GM12878 (cell line): ENCODE measurements at regions not wholly inside any gene's neighbourhood (a gene's known extent, or its start where the extent isn't known, plus 50 kb on each side); places are given as distances from the start of the nearest gene placed in this dataset.
A peak's percentile ranks its signal among the peaks of the same experiment; 100 is the strongest.

Experiments
- ATAC-seq: fragments of 200-7000 bp; cut with Tn5 transposase; 3 replicates; pipeline ENCODE4 v1.9.1; 2020; ENCODE audit warnings: mild to moderate bottlenecking, moderate library complexity
- BruUV-seq: library from RNA; stranded (reverse); fragments of 400-500 nt; replicated peaks from 2 replicates; lab custom pipeline; 2021; lab: Mats Ljungman, UMichigan
- CTCF ChIA-PET: fragments of 300-600 bp; sonication (Branson Sonifier 250); formaldehyde crosslinking; extraction: SDS; loops from one replicate; lab custom pipeline; 2021; ENCODE audit warnings: inconsistent platforms; lab: Yijun Ruan, JAX
- POLR2A ChIA-PET: fragments of 350-600 bp; formaldehyde crosslinking; extraction: SDS; loops from one replicate; lab custom pipeline; 2021; ENCODE audit warnings: inconsistent platforms; lab: Charles Lee
- RAD21 ChIA-PET: fragments of 300-600 bp; sonication (Branson Sonifier 250); formaldehyde crosslinking; loops from one replicate; lab custom pipeline; 2023; ENCODE audit warnings: antibody characterized with exemption; ENCODE audit not compliant: unreplicated experiment; lab: Charles Lee
- SMC1A ChIA-PET: fragments of 300-600 bp; sonication (Branson Sonifier 250); formaldehyde crosslinking; loops from one replicate; lab custom pipeline; 2023; ENCODE audit not compliant: unreplicated experiment, uncharacterized antibody; lab: Charles Lee
- DNase-seq: peaks from one replicate; pipeline ENCODE4 v3.0.0-alpha.2; 2011; ENCODE audit warnings: low read depth, low spot score
- FAIRE-seq: peaks from 3 replicates; lab custom pipeline; 2011; peaks lifted over from hg19 to GRCh38; lab: Jason Lieb, UNC
- H2AFZ ChIP-seq: 2 replicates; pipeline ENCODE4 v1.6.0; 2011; ENCODE audit warnings: low read depth, low read length, control low read depth; ENCODE audit not compliant: control insufficient read depth
- H3K27ac ChIP-seq: 2 replicates; pipeline ENCODE4 v1.5.1; 2011; ENCODE audit warnings: control low read depth; ENCODE audit not compliant: control insufficient read depth, insufficient read depth
- H3K27me3 ChIP-seq, 2 experiments: replicated peaks in 1 of 2; 2 replicates each; pipeline versions ENCODE4 v1.6.0 to v1.6.1; 2011; ENCODE audit warnings: low read length in 1 of 2; ENCODE audit not compliant: control insufficient read depth in 2 of 2, insufficient read depth in 2 of 2
- H3K36me3 ChIP-seq, 2 experiments: 2 replicates each; pipeline ENCODE4 v1.5.1; 2011; ENCODE audit warnings: low read length in 1 of 2; ENCODE audit not compliant: control insufficient read depth in 2 of 2, insufficient read depth in 2 of 2
- H3K4me1 ChIP-seq: 2 replicates; pipeline ENCODE4 v1.6.1; 2011; ENCODE audit warnings: mild to moderate bottlenecking, low read length, moderate library complexity, mixed read lengths; ENCODE audit not compliant: control insufficient read depth, insufficient read depth
- H3K4me2 ChIP-seq: 2 replicates; pipeline ENCODE4 v1.6.0; 2011; ENCODE audit warnings: control low read depth; ENCODE audit not compliant: control insufficient read depth, insufficient read depth
- H3K4me3 ChIP-seq: fragments of 200-600 bp; sonication (generic); 2 replicates; pipeline ENCODE4 v1.5.1; 2016
- H3K79me2 ChIP-seq: 2 replicates; pipeline ENCODE4 v1.6.0; 2011; ENCODE audit warnings: low read length; ENCODE audit not compliant: control insufficient read depth, insufficient read depth
- H3K9ac ChIP-seq: 2 replicates; pipeline ENCODE4 v1.8.0; 2011; ENCODE audit warnings: low read length, control low read depth, mixed read lengths; ENCODE audit not compliant: control insufficient read depth, insufficient read depth
- H3K9me3 ChIP-seq: replicated peaks from 3 replicates; pipeline ENCODE4 v1.5.1; 2011; ENCODE audit warnings: mild to moderate bottlenecking, low read length; ENCODE audit not compliant: control insufficient read depth, insufficient read depth
- H4K20me1 ChIP-seq: 2 replicates; pipeline ENCODE4 v1.6.0; 2011; ENCODE audit not compliant: control insufficient read depth, insufficient read depth
- CTCF ChIP-seq, 3 experiments: IDR thresholded peaks in 2 of 3; conservative IDR thresholded peaks in 1 of 3; 2 replicates each; pipeline ENCODE4 v1.5.1; 2011; ENCODE audit warnings: low read depth in 3 of 3, low read length in 3 of 3, mild to moderate bottlenecking in 3 of 3, control low read depth in 2 of 3, moderate library complexity in 2 of 3, inconsistent platforms in 1 of 3, mixed read lengths in 1 of 3; ENCODE audit not compliant: control insufficient read depth in 2 of 3, insufficient read depth in 1 of 3; ENCODE audit errors: extremely low read depth in 1 of 3
- FOXK2 ChIP-seq: fragments of 450-650 bp; IDR thresholded peaks from 2 replicates; pipeline ENCODE4 v1.6.1; 2017; ENCODE audit warnings: mild to moderate bottlenecking, moderate library complexity
- FOXM1 ChIP-seq: IDR thresholded peaks from 2 replicates; pipeline ENCODE4 v1.6.1; 2012; ENCODE audit warnings: low read depth, mild to moderate bottlenecking, inconsistent platforms, low read length, moderate library complexity
- IKZF2 ChIP-seq, 2 experiments: fragments of 450-650 bp; IDR thresholded peaks; 2 replicates each; pipeline ENCODE4 v1.6.1; 2017; ENCODE audit warnings: mild to moderate bottlenecking in 2 of 2, moderate library complexity in 2 of 2
- JUNB ChIP-seq: IDR thresholded peaks from 2 replicates; pipeline ENCODE4 v1.6.1; 2016; ENCODE audit warnings: antibody characterized with exemption, mild to moderate bottlenecking
- POLR2AphosphoS5 ChIP-seq: IDR thresholded peaks from 2 replicates; pipeline ENCODE4 v1.6.1; 2011; ENCODE audit warnings: mild to moderate bottlenecking, low read length, inconsistent platforms
- RAD21 ChIP-seq: IDR thresholded peaks from 2 replicates; pipeline ENCODE4 v1.6.1; 2011; ENCODE audit warnings: mild to moderate bottlenecking, low read depth, low read length, moderate library complexity; ENCODE audit not compliant: insufficient read depth
- RUNX3 ChIP-seq: IDR thresholded peaks from 2 replicates; pipeline ENCODE4 v1.6.1; 2012; ENCODE audit warnings: low read length, inconsistent platforms
- SMAD1 ChIP-seq: fragments of 450-650 bp; IDR thresholded peaks from 2 replicates; pipeline ENCODE4 v1.6.1; 2018; ENCODE audit warnings: mild to moderate bottlenecking, low read depth; ENCODE audit not compliant: partially characterized antibody
- SMC3 ChIP-seq: IDR thresholded peaks from 2 replicates; pipeline ENCODE4 v1.6.1; 2011; ENCODE audit warnings: low read length, improper control_type of control experiment, borderline replicate concordance
- SUPT20H ChIP-seq: IDR thresholded peaks from 2 replicates; pipeline ENCODE4 v1.6.1; 2011; ENCODE audit warnings: low read depth, mild to moderate bottlenecking, low read length, moderate library complexity, borderline replicate concordance; ENCODE audit not compliant: control insufficient read depth
- ZNF24 ChIP-seq: fragments of 450-650 bp; IDR thresholded peaks from 2 replicates; pipeline ENCODE4 v1.6.1; 2017; ENCODE audit warnings: antibody characterized with exemption, mild to moderate bottlenecking
- WGBS: methylation state at CpG from one replicate; pipeline ENCODE4 v1.1.6; 2016; ENCODE audit warnings: low lambda C conversion rate; ENCODE audit not compliant: insufficient replicate concordance, insufficient coverage; ENCODE audit errors: missing lambda C conversion rate; 5-methylcytosine and 5-hydroxymethylcytosine counted together
- in situ Hi-C: fragments of 300-500 bp; cut with MboI; formaldehyde crosslinking; loops from 9 replicates; pipeline ENCODE4 v1.14.3; 2018; ENCODE audit warnings: mixed read lengths
- intact Hi-C: fragments of 100-400 bp; cut with micrococcal nuclease; formaldehyde crosslinking; loops from one replicate; pipeline ENCODE4 v1.14.2; 2022; ENCODE audit not compliant: unreplicated experiment
- TF ChIP-seq, protein P1 (sequence below): IDR thresholded peaks from 2 replicates; pipeline ENCODE4 v1.6.1; 2011; ENCODE audit warnings: borderline replicate concordance, low read depth, mild to moderate bottlenecking, moderate library complexity, mixed read lengths, low read length; ENCODE audit not compliant: insufficient read depth; ENCODE audit errors: extremely low read length

DNA sequence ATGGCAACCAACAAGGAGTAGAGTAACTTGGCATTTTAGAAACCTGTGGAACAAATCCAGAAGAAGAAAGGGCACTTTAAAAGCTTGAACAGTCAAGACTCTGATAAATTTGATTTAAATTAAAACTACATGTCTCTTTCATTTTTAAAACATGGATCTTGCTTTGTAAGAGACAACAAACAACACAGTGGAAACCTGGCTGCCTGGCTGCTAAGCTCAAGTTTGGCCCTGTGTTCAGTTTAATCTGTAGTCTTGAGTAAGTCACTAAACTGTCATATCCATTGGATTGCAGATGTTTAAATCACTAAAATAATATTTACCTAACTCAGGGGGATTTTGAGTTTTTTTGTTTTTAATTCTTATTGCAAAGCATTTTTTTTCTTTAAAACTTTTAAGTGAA, 374.9 kb upstream of the SEMA3D start:
- Histone ChIP-seq H3K79me2 (no peaks in the 10 kb centered on the region), H3K4me2 (no peak overlapping the region), H3K9me3 (no peaks in the 10 kb centered on the region), H3K27ac (no peak overlapping the region), H3K4me1 (no peaks in the 10 kb centered on the region), H3K9ac (no peak overlapping the region), H3K36me3 (no peaks in the 10 kb centered on the region), H4K20me1 (no peaks in the 10 kb centered on the region), H2AFZ (no peak overlapping the region), H3K27me3 (no peaks in the 10 kb centered on the region), H3K4me3 (no peak overlapping the region)
- ATAC-seq (no peak), DNase-seq (no peak), FAIRE-seq (no peak)
- ChIA-PET CTCF (no interaction called here), RAD21 (no interaction called here), SMC1A (no interaction called here), POLR2A (no interaction called here)
- BruUV-seq = no TSS peak
- TF ChIP-seq, protein P1, sequence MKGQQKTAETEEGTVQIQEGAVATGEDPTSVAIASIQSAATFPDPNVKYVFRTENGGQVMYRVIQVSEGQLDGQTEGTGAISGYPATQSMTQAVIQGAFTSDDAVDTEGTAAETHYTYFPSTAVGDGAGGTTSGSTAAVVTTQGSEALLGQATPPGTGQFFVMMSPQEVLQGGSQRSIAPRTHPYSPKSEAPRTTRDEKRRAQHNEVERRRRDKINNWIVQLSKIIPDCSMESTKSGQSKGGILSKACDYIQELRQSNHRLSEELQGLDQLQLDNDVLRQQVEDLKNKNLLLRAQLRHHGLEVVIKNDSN = no peak
- no peak for TF ChIP-seq IKZF2 (IDR thresholded peaks at IDR 0.05)
- no peak for TF ChIP-seq POLR2AphosphoS5
- intact Hi-C loops = no loop called here
- in situ Hi-C loops = loop anchor here (25.0 kb wide), 1 partner anchor 1599 kb away; no protein-coding TSS in a partner anchor

DNA sequence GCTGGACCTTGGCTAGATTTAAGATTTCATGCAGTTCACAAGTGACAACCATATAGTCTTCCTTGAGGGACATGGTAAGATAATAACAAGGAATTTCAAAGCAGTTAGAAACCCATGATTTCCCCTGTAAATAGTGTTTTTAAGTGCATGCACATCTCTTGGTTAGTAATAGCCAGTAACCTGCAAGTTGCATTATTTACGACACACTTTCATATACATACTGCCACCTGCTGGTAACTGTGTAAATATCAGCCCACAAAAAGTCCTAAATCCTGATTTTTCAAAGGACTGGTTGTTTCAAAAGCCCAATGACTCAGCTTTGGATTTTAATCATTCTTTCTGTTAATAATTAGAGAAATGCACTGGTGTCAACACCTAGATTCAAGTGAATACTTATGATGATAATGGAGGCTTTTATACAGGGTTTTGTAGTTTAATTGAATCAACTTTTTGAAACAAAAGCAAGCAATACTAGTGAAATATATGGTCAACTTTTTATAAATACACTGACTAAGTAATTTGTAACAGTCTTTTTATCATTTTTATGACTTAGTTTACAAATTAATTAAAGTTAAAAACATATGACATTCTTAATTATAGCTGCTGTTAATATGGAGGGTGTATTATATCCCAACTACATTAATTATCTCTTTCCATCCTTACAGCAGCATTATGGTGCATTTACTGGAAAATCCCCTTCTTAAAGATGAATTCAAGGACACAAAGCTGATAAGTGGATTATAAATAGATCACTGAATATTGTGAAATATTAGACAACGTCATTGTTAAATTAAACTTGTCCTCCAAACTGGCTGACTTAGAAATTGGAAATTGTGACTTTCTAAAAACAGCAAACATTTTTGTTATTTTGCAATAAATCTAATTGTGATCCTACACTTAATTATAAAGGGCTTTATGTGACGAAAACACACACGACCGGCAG, 367.7 kb upstream of the SEMA3D start:
- ATAC-seq = peak; percentile 74
- Histone ChIP-seq H3K4me1 (no peaks in the 10 kb centered on the region), H3K36me3 (no peaks in the 10 kb centered on the region), H3K27ac (no peak overlapping the region), H3K9ac (no peak overlapping the region), H3K9me3 (no peaks in the 10 kb centered on the region), H2AFZ (no peak overlapping the region), H3K4me2 (no peak overlapping the region), H4K20me1 (no peaks in the 10 kb centered on the region), H3K27me3 (no peaks in the 10 kb centered on the region), H3K79me2 (no peaks in the 10 kb centered on the region), H3K4me3 (no peak overlapping the region)
- TF ChIP-seq FOXK2 (no peak), ZNF24 (no peak), RAD21 (peak; percentile 69), CTCF (IDR thresholded peaks at IDR 0.05 in 2 of 3, conservative IDR thresholded peaks at IDR 0.05 in 1 of 3; ENCODE audit: control insufficient read depth in 2 of 3, extremely low read depth in 1 of 3, insufficient read depth in 1 of 3, low read depth in 3 of 3, low read length in 3 of 3) (peak; percentile 48 to 66 (median 66); a peak in 5 of 6 replicates), JUNB (no peak), SUPT20H (no peak), RUNX3 (0 out of 2 replicates have a peak, but pooled peaks have one; percentile 8), SMC3 (peak; percentile 65; the same call in 1 of the 2 replicates), SMAD1 (no peak), FOXM1 (no peak)
- intact Hi-C loops = loop anchor here (1.0 to 10.0 kb wide), 4 partner anchors 367 to 1580 kb away; partner anchors contain the start of gene SEMA3D
- ChIA-PET CTCF (interaction anchor here (0.9 to 5.7 kb wide), 9 partner anchors 8 to 525 kb away, joined by 3 to 53 read pairs (median 4); no protein-coding TSS in a partner anchor), POLR2A (interaction anchor here (0.6 kb wide), 1 partner anchor 1172 kb away, joined by 4 read pairs; no protein-coding TSS in a partner anchor), SMC1A (interaction anchor here (1.1 kb wide), 1 partner anchor 512 kb away, joined by 9 read pairs; no protein-coding TSS in a partner anchor), RAD21 (interaction anchor here (1.7 to 2.7 kb wide), 2 partner anchors 368 to 513 kb away, joined by 3 to 10 read pairs; partner anchors contain the start of gene SEMA3D)
- in situ Hi-C loops = loop anchor here (10.0 to 25.0 kb wide), 2 partner anchors 510 to 1592 kb away; no protein-coding TSS in a partner anchor
- BruUV-seq = no TSS peak
- WGBS = 46% methylated on average over 5 of the region's 5 CpGs
- FAIRE-seq = no peak
- no peak for DNase-seq
